ENCODE measurements at regions not wholly inside any gene's neighbourhood (a gene's known extent, or its start where the extent isn't known, plus 50 kb on each side); places are given as distances from the start of the nearest gene placed in this dataset.
"Not testable (repeated sequence)": the region's sequence is repeated elsewhere in the genome, so short reads cannot be mapped to it uniquely, and the experiment has no call there.

DNA sequence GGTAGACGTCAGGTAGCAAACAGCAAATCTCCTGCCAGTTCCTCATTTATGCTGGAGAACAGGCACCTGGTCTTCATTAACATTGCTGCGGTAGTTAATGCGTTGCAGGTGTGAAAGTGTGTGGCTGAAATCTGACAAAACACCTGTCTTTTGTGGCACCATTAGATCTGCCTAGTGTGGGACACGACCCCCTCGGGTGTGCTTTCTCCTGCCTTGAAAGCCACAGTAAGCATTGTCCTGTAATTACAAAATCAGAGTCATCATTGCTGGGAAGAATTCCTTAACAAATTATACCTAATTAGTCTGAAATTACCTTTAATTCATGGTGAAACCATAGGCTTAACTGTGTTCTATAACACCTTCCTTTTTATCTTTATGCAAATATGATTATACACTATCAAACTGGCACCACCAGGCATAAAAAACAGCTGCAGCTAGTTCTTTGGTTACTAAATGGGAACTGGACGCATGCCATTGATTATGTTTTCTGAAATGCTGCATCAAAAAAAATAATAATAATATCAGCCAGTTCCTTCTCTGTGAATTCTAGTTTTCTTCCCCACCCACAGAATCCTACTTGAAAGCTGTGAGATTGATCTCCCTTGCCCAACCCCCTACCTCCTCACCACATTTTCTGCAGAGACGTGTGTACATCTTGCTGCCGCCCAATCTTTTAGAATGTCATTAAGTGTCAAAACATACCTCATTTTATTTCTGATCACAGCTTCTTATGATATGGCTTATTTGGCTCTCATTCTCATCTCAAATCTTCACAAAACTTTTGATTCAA is 374.0 kb downstream of the NFIB start:
- DNase-seq, result peak; percentile 57

GRCh38 chr9:13939134-13939533 is 374.8 kb downstream of the NFIB start:
- no peak for DNase-seq

DNA sequence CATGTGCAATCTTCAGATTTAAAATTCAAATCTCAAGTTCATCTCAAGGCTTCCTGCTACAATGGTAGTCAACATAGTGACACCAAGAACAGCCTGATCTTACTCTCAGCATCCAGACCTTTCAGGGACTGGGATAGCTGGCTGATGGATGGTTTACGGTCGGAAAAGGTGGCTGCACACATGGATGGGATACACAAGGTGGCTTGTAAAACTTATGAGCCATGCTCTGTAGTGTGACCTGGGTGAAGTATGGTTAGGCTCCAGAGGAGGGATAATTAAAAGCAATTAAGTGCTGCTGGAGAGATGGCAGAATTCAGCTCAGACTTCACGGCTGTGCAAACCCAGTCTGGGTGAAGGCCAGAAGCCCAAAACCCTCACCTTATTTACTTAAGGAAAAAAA is 379.5 kb downstream of the NFIB start:
- DNase-seq, result peak; percentile 18

GRCh38 chr9:13933268-13933656 is 380.7 kb downstream of the NFIB start:
- DNase-seq, result no peak

GRCh38 chr9:13932528-13933267 is 381.2 kb downstream of the NFIB start:
- DNase-seq, result no peak

GRCh38 chr9:13929013-13929412 is 384.9 kb downstream of the NFIB start:
- no peak for DNase-seq

DNA sequence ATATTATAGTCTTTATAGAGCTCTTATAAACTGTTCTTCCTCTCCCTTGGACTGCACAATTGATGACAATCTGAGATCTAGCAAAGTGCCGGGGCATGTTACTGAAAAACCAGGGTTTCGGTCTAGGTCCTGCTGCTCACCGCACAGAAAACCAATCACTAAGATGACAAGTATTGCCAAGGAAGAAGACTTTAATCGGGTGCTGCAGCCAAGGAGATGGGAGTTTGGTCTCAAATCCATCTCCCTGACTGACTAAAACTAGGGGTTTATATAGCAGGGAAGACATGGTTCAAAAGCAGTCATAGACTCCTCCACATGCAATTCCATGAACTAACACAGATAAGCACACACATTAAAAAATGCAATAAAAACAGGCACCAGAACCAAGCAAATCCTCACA is 390.6 kb downstream of the NFIB start:
- no peak for DNase-seq

GRCh38 chr9:13920557-13920956 is 393.4 kb downstream of the NFIB start:
- DNase-seq, result no peak

GRCh38 chr9:13919401-13919800 is 394.5 kb downstream of the NFIB start:
- no peak for DNase-seq

GRCh38 chr9:13917534-13917933 is 396.4 kb downstream of the NFIB start:
- DNase-seq, result no peak

DNA sequence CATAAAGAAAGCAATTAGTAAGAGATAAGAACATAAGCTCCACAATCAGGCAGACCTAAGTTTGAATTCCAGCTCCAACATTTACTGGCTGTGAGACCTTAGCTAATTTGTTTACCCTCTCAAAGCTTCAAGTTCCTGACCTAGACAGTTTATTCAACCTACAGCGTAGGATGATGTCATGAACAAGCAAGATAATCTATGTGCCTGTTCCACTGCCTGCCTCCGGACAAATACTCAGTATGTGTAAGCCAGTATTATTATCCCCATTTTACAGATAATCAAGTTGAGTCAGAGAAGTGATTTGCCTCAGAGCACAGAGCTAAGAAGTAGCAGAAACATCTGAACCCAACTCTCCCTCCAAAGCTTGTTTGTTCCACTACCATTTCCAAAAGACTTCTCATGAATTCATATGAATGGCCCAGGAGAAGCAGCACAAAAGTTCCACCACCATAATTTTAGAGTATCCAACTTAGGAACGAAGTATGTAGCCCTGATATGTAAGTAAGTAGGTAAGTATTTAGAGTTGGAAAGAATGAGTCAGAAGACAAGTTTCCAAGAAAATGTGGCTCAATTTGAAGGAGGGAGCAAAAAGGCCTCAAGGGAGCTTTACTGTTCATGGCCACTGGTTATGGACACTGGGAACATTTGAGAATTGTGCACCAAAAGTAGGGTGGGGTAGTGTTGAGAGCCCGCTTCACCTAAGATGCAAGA is 398.2 kb downstream of the NFIB start:
- no peak for DNase-seq

DNA sequence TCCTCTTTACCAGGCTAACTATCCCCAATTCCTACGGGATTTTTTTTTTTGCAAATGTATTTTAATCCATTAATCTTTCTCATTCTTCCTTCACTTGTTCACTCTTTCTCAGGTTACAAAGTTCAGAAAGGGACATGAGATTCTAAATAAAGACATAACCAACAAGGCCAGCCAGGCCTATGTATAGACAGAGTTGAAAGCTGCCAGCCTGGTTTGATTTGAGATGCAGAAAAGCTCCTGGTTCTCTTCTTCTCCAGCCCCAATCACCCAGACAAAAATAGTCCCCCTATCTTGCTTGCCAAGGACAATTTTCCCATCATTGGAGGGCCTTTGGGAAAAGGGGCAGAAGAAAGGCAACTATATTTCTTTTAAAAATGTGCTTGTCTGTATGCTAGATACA is 398.8 kb downstream of the NFIB start:
- DNase-seq, result no peak

DNA sequence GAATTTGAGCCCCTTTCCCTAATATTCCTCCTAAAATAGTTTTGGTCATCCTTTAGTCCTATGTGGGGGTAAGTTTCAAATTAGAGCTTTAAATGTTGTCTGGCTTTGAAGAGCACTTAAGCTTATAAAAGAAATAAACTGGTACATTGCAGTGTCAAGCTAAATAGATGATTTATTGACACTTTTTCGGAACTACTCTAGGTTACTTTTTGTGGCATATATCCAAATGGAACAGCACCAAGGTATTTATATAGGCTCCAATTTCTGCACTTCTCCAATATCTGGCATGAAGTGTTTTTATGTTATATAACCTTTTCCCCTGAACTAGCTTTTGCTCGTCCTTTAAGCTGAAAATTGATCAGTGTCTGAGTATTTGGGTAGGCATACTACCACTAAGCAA is 402.5 kb downstream of the NFIB start:
- DNase-seq, result no peak

DNA sequence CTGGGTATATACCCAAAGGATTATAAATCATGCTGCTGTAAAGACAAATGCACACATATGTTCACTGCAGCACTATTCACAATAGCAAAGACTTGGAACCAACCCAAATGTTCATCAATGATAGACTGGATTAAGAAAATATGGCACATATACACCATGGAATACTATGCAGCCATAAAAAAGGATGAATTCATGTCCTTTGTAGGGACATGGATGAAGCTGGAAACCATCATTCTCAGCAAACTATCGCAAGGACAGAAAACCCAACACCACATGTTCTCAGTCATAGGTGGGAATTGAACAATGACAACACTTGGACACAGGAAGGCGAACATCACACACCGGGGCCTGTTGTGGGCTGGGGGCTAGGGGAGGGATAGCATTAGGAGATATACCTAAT is 406.1 kb downstream of the NFIB start:
- DNase-seq, result not testable (repeated sequence)

- no peak for DNase-seq
Measured at GRCh38 chr9:13904746-13905145, 409.2 kb downstream of the NFIB start.

DNA sequence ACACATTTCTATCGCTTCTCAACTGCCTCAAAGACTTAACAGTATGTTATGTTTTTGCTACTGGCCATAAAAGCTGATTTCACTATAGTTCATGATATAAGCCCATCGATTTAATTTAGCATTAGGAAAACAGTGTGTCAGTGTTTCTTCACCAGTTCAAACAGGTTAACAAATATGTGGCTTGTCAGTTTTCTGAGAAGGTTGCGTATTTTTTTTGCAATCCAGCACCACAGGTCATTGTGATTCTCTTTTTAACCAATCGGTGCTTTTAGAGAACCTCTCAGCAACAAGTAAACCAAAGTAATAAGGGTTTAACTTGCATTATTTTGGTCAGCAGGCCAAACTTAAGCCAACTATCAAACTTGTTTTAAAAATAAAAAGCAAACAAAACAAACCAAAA is 409.6 kb downstream of the NFIB start:
- no peak for DNase-seq

DNA sequence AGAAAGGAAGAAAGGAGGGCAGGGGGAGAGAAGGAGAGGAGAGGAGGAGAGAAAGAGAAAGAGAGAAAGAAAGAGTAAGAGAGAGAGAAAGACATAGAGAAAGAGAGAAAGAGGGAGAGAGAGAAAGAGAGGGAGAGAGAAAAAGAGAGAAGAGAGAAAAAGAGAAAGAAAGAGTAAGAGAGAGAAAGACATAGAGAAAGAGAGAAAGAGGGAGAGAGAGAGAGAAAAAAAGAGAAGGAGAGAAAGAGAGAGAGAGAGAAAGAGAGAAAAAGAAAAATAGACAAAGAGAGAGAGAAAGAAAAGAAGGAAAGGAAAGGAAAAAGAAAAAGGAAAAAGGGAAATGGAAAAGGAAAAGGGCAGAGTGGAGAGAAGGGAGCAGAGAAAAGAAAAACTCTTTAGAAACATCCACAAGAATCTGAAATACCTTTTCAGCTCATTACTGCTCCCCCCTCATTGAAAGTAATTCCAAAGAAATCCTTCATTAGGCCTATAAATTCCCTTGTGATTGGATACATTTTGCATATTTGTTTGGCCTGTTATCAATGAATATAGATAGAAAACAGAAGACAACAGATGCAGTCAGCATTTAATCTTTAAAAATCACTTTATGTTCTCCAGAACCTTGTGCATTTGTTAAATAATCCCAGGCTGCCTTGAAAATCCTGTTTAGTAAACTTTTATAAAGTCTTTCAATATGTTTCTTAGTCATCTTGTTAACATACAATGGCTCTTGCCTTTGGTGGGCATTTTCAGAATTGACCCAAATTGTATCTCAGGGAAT is 411.5 kb downstream of the NFIB start:
- no peak for DNase-seq

- DNase-seq, result no peak
Measured at GRCh38 chr9:13901176-13901575, 412.8 kb downstream of the NFIB start.

DNA sequence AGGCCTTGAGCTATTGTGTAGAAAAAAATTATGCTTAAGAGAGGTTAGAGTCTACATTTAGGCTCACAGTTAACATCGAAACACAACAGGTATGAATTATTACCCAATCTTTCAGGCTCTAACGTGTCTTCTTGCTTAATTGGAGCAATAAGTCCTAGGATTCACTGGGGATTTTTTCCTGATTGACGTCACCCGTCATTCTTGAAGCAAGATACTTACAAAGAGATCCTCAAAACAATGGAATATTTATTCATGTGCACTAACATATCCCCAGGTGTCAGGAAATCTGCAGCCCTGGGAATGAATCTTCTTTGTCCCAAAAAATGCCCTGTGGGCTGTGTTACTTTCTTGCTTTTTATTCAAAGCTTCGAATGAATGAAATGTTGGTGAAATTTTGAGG is 413.5 kb downstream of the NFIB start:
- DNase-seq, result no peak

- no peak for DNase-seq
Measured at GRCh38 chr9:13899924-13900323, 414.0 kb downstream of the NFIB start.

DNA sequence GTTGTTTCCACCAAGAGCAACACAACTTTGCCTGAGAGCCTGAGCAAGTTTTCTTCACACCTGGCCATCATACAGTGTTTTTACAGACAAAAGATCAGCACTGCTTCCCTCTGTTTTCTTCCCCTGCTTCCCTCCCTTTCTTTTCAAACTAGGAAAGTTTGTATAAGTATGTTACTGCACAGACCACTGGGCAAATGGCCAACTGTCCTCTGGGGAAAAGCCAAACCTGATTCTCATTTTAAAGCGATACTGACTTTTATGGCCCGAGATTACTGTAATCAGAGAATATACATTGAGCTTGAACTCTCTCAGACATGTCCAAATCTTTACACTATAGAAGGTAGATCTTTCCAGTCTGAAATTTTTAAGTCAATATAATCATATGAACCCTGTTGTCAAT is 415.0 kb downstream of the NFIB start:
- no peak for DNase-seq

GRCh38 chr9:13896922-13897835 is 416.8 kb downstream of the NFIB start:
- no peak for DNase-seq
